Astrocyte (in vitro differentiated cells and primary cell): ENCODE measurements at regions not wholly inside any gene's neighbourhood (a gene's known extent, or its start where the extent isn't known, plus 50 kb on each side); places are given as distances from the start of the nearest gene placed in this dataset.

Source experiments
- DNase-seq: peaks from one replicate; pipeline ENCODE4 v3.0.0-alpha.2; 2010; ENCODE audit warnings: low read depth
- FAIRE-seq: peaks from 2 replicates; lab custom pipeline; 2011; peaks lifted over from hg19 to GRCh38; lab: Jason Lieb, UNC
- H2AFZ ChIP-seq: 2 replicates; pipeline ENCODE4 v1.6.0; 2012; ENCODE audit warnings: low read depth, low read length, inconsistent platforms
- H3K27ac ChIP-seq: 2 replicates; pipeline ENCODE4 v1.5.1; 2011; ENCODE audit warnings: low read depth, low read length, inconsistent platforms
- H3K27me3 ChIP-seq: 2 replicates; pipeline ENCODE4 v1.6.0; 2011; ENCODE audit warnings: low read length, inconsistent platforms; ENCODE audit not compliant: insufficient read depth
- H3K36me3 ChIP-seq: 2 replicates; pipeline ENCODE4 v1.5.1; 2011; ENCODE audit warnings: low read length, inconsistent platforms; ENCODE audit not compliant: insufficient read depth
- H3K4me1 ChIP-seq: 2 replicates; pipeline ENCODE4 v1.5.1; 2011; ENCODE audit warnings: low read length, inconsistent platforms; ENCODE audit not compliant: insufficient read depth
- H3K4me2 ChIP-seq: 2 replicates; pipeline ENCODE4 v1.6.0; 2012; ENCODE audit warnings: low read length, inconsistent platforms
- H3K4me3 ChIP-seq: 2 replicates; pipeline ENCODE4 v1.5.1; 2011; ENCODE audit warnings: low read depth, mild to moderate bottlenecking, low read length, inconsistent platforms; ENCODE audit not compliant: insufficient read depth
- H3K79me2 ChIP-seq: 2 replicates; pipeline ENCODE4 v1.6.0; 2012; ENCODE audit warnings: mild to moderate bottlenecking, low read length, inconsistent platforms; ENCODE audit not compliant: insufficient read depth
- H3K9ac ChIP-seq: 2 replicates; pipeline ENCODE4 v1.6.0; 2012; ENCODE audit warnings: mild to moderate bottlenecking, low read length, inconsistent platforms
- H3K9me3 ChIP-seq: 2 replicates; pipeline ENCODE4 v1.5.1; 2012; ENCODE audit warnings: low read depth, mild to moderate bottlenecking, low read length, inconsistent platforms; ENCODE audit not compliant: insufficient read depth
- H4K20me1 ChIP-seq: 2 replicates; pipeline ENCODE4 v1.6.0; 2012; ENCODE audit warnings: low read length, inconsistent platforms; ENCODE audit not compliant: insufficient read depth
- H3K27ac Mint-ChIP-seq: one replicate; pipeline ENCODE4 v1.8.0; 2021; ENCODE audit warnings: mild to moderate bottlenecking, mixed read lengths; ENCODE audit not compliant: unreplicated experiment
- H3K27me3 Mint-ChIP-seq: one replicate; pipeline ENCODE4 v1.8.0; 2021; ENCODE audit warnings: low read depth, mixed read lengths; ENCODE audit not compliant: unreplicated experiment
- H3K36me3 Mint-ChIP-seq: one replicate; pipeline ENCODE4 v1.8.0; 2021; ENCODE audit warnings: low read depth, mixed read lengths; ENCODE audit not compliant: unreplicated experiment
- H3K4me1 Mint-ChIP-seq: one replicate; pipeline ENCODE4 v1.8.0; 2021; ENCODE audit warnings: low read depth, mixed read lengths; ENCODE audit not compliant: unreplicated experiment
- H3K4me3 Mint-ChIP-seq: one replicate; pipeline ENCODE4 v1.8.0; 2021; ENCODE audit warnings: mild to moderate bottlenecking, moderate library complexity, mixed read lengths; ENCODE audit not compliant: unreplicated experiment
- H3K9me3 Mint-ChIP-seq: one replicate; pipeline ENCODE4 v1.8.0; 2021; ENCODE audit warnings: mild to moderate bottlenecking, mixed read lengths; ENCODE audit not compliant: unreplicated experiment
- EZH2 ChIP-seq: IDR thresholded peaks from 2 replicates; pipeline ENCODE4 v1.6.1; 2012; ENCODE audit warnings: mild to moderate bottlenecking, low read length, inconsistent platforms; ENCODE audit not compliant: insufficient read depth
- TF ChIP-seq, protein P1 (sequence below): IDR thresholded peaks from 2 replicates; pipeline ENCODE4 v1.5.1; 2011; ENCODE audit warnings: low read depth, mild to moderate bottlenecking, inconsistent platforms, low read length, moderate library complexity; ENCODE audit not compliant: insufficient read depth

DNA sequence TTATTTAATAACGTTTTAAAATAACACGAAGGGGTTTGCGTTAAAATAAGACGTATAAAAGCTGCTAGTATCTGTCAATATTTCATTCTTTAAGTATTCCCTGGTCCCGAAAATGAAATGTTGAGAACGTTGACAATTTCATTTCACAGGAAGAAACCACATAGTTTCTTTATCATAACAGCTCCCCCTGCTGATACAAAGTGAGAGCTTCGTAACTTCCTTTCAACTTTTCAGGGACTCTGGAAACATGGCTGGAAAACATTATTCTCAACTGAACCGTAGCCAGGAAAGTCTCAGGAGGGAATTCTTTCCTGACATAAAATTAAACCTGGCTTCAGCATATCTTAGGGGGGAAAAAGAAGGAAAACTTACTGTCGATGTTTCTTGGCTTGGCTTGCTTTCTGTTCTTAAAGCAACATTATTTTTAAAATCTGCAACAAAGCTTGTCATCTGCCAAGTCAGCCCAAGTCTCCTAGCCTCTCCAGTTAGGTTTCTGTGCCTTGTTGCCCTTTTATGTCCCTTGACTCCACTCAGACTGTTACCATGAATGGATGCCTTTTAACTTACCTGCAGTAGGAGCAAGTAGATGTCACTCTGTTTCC is 122.9 kb upstream of the DAB2 start:
- H3K27me3 Mint-ChIP-seq, result no peaks in the 10 kb centered on the region
- DNase-seq (peak; percentile 49), FAIRE-seq (peak; percentile 94)
- H3K27ac ChIP-seq, result no peak overlapping the region
- no peaks in the 10 kb centered on the region for H3K9me3 Mint-ChIP-seq
- peak overlapping the region; percentile 34 for H2AFZ ChIP-seq
- H3K27ac Mint-ChIP-seq, result no peak overlapping the region
- H3K9ac ChIP-seq, result peak overlapping the region; percentile 33
- no peaks in the 10 kb centered on the region for H3K27me3 ChIP-seq
- no peaks in the 10 kb centered on the region for H3K79me2 ChIP-seq
- TF ChIP-seq EZH2, result no peak
- TF ChIP-seq, protein P1, sequence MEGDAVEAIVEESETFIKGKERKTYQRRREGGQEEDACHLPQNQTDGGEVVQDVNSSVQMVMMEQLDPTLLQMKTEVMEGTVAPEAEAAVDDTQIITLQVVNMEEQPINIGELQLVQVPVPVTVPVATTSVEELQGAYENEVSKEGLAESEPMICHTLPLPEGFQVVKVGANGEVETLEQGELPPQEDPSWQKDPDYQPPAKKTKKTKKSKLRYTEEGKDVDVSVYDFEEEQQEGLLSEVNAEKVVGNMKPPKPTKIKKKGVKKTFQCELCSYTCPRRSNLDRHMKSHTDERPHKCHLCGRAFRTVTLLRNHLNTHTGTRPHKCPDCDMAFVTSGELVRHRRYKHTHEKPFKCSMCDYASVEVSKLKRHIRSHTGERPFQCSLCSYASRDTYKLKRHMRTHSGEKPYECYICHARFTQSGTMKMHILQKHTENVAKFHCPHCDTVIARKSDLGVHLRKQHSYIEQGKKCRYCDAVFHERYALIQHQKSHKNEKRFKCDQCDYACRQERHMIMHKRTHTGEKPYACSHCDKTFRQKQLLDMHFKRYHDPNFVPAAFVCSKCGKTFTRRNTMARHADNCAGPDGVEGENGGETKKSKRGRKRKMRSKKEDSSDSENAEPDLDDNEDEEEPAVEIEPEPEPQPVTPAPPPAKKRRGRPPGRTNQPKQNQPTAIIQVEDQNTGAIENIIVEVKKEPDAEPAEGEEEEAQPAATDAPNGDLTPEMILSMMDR, result peak; percentile 87
- no peak overlapping the region for H3K4me3 ChIP-seq
- H3K4me1 ChIP-seq, result peaks cover 4% of the 10 kb centered on the region
- H3K36me3 ChIP-seq, result no peaks in the 10 kb centered on the region
- H3K4me3 Mint-ChIP-seq, result no peak overlapping the region
- no peaks in the 10 kb centered on the region for H4K20me1 ChIP-seq
- peak overlapping the region; percentile 8 for H3K4me2 ChIP-seq
- H3K4me1 Mint-ChIP-seq, result no peaks in the 10 kb centered on the region
- no peaks in the 10 kb centered on the region for H3K9me3 ChIP-seq
- no peaks in the 10 kb centered on the region for H3K36me3 Mint-ChIP-seq

DNA sequence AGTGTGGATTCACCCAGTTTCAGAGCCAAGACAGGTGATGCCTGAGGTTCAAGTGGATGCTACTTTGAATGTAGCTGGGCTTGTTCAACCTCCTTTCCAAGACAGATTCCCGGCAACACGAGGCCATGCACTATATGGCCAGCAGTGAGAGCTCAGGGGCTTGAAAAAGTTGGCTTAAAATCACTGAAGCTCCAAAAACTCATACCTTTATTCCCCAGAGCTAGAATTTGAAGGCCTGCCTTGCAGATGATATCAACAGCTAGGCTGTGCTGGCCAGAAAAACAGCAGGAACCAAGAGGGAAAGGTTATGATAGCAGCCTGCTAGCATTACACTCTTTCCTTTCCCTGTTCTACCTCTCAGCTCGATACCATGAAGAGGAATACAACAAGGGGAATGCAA is 120.2 kb upstream of the DAB2 start:
- no peak for FAIRE-seq
- TF ChIP-seq, protein P1, result no peak
- no peak for TF ChIP-seq EZH2
- no peaks in the 10 kb centered on the region for H3K36me3 ChIP-seq
- H3K27ac Mint-ChIP-seq, result no peak overlapping the region
- H4K20me1 ChIP-seq, result no peaks in the 10 kb centered on the region
- no peak overlapping the region for H3K9ac ChIP-seq
- H3K4me2 ChIP-seq, result no peak overlapping the region
- peaks cover 4% of the 10 kb centered on the region for H3K4me1 ChIP-seq
- H3K79me2 ChIP-seq, result no peaks in the 10 kb centered on the region
- no peak for DNase-seq
- no peaks in the 10 kb centered on the region for H3K9me3 ChIP-seq
- H3K27me3 ChIP-seq, result no peaks in the 10 kb centered on the region
- peaks cover 1% of the 10 kb centered on the region for H3K36me3 Mint-ChIP-seq
- H3K4me1 Mint-ChIP-seq, result no peaks in the 10 kb centered on the region
- H3K27ac ChIP-seq, result no peak overlapping the region
- no peaks in the 10 kb centered on the region for H3K9me3 Mint-ChIP-seq
- H3K4me3 Mint-ChIP-seq, result no peak overlapping the region
- H3K4me3 ChIP-seq, result no peak overlapping the region
- H3K27me3 Mint-ChIP-seq, result no peaks in the 10 kb centered on the region
- no peak overlapping the region for H2AFZ ChIP-seq

DNA sequence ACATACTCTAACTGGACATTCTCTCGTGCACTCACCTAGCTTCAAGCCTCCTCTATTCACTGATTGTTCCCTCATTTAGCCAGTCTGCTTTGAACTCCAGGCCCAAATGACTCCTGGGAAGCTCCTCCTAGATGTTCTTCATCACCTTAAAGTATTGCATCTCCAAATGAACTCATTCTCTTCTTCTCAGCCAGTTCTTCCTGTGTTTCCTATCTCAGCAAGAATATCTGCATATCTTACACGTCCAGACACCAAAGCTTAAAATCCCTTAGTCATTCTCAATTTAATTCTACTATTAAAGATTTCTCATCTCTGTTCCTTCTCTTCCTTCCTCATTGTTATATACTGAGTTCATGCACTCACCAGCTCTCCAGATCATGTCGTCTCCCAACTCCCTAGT is 118.6 kb upstream of the DAB2 start:
- Histone ChIP-seq H3K79me2 (no peaks in the 10 kb centered on the region), H3K27me3 (no peaks in the 10 kb centered on the region), H3K36me3 (no peaks in the 10 kb centered on the region), H3K27ac (peak overlapping the region; percentile 2), H4K20me1 (no peaks in the 10 kb centered on the region), H3K4me3 (no peak overlapping the region), H3K9me3 (no peaks in the 10 kb centered on the region), H3K4me2 (no peak overlapping the region), H2AFZ (peak overlapping the region; percentile 30), H3K4me1 (peaks cover 4% of the 10 kb centered on the region), H3K9ac (no peak overlapping the region)
- H3K27ac Mint-ChIP-seq, result no peak overlapping the region
- FAIRE-seq (no peak), DNase-seq (peak; percentile 6)
- TF ChIP-seq, protein P1, result no peak
- TF ChIP-seq EZH2, result no peak
- H3K4me3 Mint-ChIP-seq, result no peak overlapping the region
- H3K27me3 Mint-ChIP-seq, result peaks cover 3% of the 10 kb centered on the region
- no peaks in the 10 kb centered on the region for H3K4me1 Mint-ChIP-seq
- H3K36me3 Mint-ChIP-seq, result peaks cover 1% of the 10 kb centered on the region
- H3K9me3 Mint-ChIP-seq, result no peaks in the 10 kb centered on the region
